CD4-positive, alpha-beta T cell treated with Interleukin-17A for 1 hour (primary cell): ENCODE measurements at regions not wholly inside any gene's neighbourhood (a gene's known extent, or its start where the extent isn't known, plus 50 kb on each side); places are given as distances from the start of the nearest gene placed in this dataset.

Experiments
- DNase-seq: peaks from one replicate; pipeline ENCODE4 v3.0.0-alpha.2; 2020

- no peak for DNase-seq
Measured at GRCh38 chr5:125012727-125013451, 266.4 kb upstream of the ZNF608 start.

- DNase-seq = no peak
Measured at GRCh38 chr5:125014202-125014601, 267.8 kb upstream of the ZNF608 start.

- no peak for DNase-seq
Measured at GRCh38 chr5:125017796-125018195, 271.4 kb upstream of the ZNF608 start.

GRCh38 chr5:125023673-125024072 is 277.2 kb upstream of the ZNF608 start:
- no peak for DNase-seq

GRCh38 chr5:125026867-125027731 is 280.7 kb upstream of the ZNF608 start:
- no peak for DNase-seq

- no peak for DNase-seq
Measured at GRCh38 chr5:125032286-125032685, 285.8 kb upstream of the ZNF608 start.

GRCh38 chr5:125033602-125034001 is 287.2 kb upstream of the ZNF608 start:
- DNase-seq = no peak

GRCh38 chr5:125034331-125034730 is 287.9 kb upstream of the ZNF608 start:
- DNase-seq = no peak

GRCh38 chr5:125036494-125036893 is 290.1 kb upstream of the ZNF608 start:
- no peak for DNase-seq

GRCh38 chr5:125037020-125037419 is 290.6 kb upstream of the ZNF608 start:
- DNase-seq = no peak

GRCh38 chr5:125037530-125037929 is 291.1 kb upstream of the ZNF608 start:
- no peak for DNase-seq

- DNase-seq = no peak
Measured at GRCh38 chr5:125038477-125038876, 292.0 kb upstream of the ZNF608 start.

- no peak for DNase-seq
Measured at GRCh38 chr5:125041798-125042197, 295.4 kb upstream of the ZNF608 start.

- DNase-seq = no peak
Measured at GRCh38 chr5:125042261-125042890, 295.9 kb upstream of the ZNF608 start.

- DNase-seq = no peak
Measured at GRCh38 chr5:125043781-125044391, 297.4 kb upstream of the ZNF608 start.

- no peak for DNase-seq
Measured at GRCh38 chr5:125044491-125045282, 298.2 kb upstream of the ZNF608 start.

- DNase-seq = no peak
Measured at GRCh38 chr5:125045646-125046045, 299.2 kb upstream of the ZNF608 start.

GRCh38 chr5:125046838-125047237 is 300.4 kb upstream of the ZNF608 start:
- no peak for DNase-seq

GRCh38 chr5:125047871-125048270 is 301.4 kb upstream of the ZNF608 start:
- no peak for DNase-seq

- no peak for DNase-seq
Measured at GRCh38 chr5:125049721-125050702, 303.6 kb upstream of the ZNF608 start.

- no peak for DNase-seq
Measured at GRCh38 chr5:125050926-125051325, 304.5 kb upstream of the ZNF608 start.
